ENCODE measurements at regions not wholly inside any gene's neighbourhood (a gene's known extent, or its start where the extent isn't known, plus 50 kb on each side); places are given as distances from the start of the nearest gene placed in this dataset.

GRCh38 chr2:3125001-3125760, 252.4 kb downstream of the EIPR1 start:
- H3K4me1 Mint-ChIP-seq, result peaks cover 5% of the 10 kb centered on the region
- H3K9me3 Mint-ChIP-seq, result no peaks in the 10 kb centered on the region
- no peak overlapping the region for H3K27ac Mint-ChIP-seq
- no peaks in the 10 kb centered on the region for H3K27me3 Mint-ChIP-seq
- no peaks in the 10 kb centered on the region for H3K36me3 Mint-ChIP-seq
- no peak overlapping the region for H3K4me3 Mint-ChIP-seq

GRCh38 chr2:3122525-3122924, 255.1 kb downstream of the EIPR1 start:
- Mint-ChIP-seq H3K4me3 (no peak overlapping the region), H3K27me3 (no peaks in the 10 kb centered on the region), H3K27ac (no peak overlapping the region), H3K36me3 (no peaks in the 10 kb centered on the region), H3K9me3 (no peaks in the 10 kb centered on the region), H3K4me1 (peaks cover 5% of the 10 kb centered on the region)

GRCh38 chr2:3121601-3122000, 256.0 kb downstream of the EIPR1 start:
- Mint-ChIP-seq H3K9me3 (no peaks in the 10 kb centered on the region), H3K27me3 (no peaks in the 10 kb centered on the region), H3K36me3 (no peaks in the 10 kb centered on the region), H3K4me3 (no peak overlapping the region), H3K27ac (no peak overlapping the region), H3K4me1 (no peaks in the 10 kb centered on the region)

GRCh38 chr2:3117650-3118216, 259.9 kb downstream of the EIPR1 start:
- Mint-ChIP-seq H3K4me3 (no peak overlapping the region), H3K36me3 (no peaks in the 10 kb centered on the region), H3K4me1 (no peaks in the 10 kb centered on the region), H3K9me3 (no peaks in the 10 kb centered on the region), H3K27me3 (no peaks in the 10 kb centered on the region), H3K27ac (no peak overlapping the region)

GRCh38 chr2:3116371-3116770, 261.2 kb downstream of the EIPR1 start:
- Mint-ChIP-seq H3K27me3 (no peaks in the 10 kb centered on the region), H3K27ac (no peak overlapping the region), H3K4me3 (no peak overlapping the region), H3K36me3 (no peaks in the 10 kb centered on the region), H3K4me1 (no peaks in the 10 kb centered on the region), H3K9me3 (no peaks in the 10 kb centered on the region)

- Mint-ChIP-seq H3K27me3 (no peaks in the 10 kb centered on the region), H3K4me1 (no peaks in the 10 kb centered on the region), H3K9me3 (no peaks in the 10 kb centered on the region)
These were observed 262.1 kb downstream of the EIPR1 start for GRCh38 chr2:3115301-3116042.

GRCh38 chr2:3114406-3115185, 263.0 kb downstream of the EIPR1 start:
- Mint-ChIP-seq H3K27ac (no peak overlapping the region), H3K9me3 (no peaks in the 10 kb centered on the region), H3K27me3 (no peaks in the 10 kb centered on the region), H3K4me3 (no peak overlapping the region), H3K36me3 (no peaks in the 10 kb centered on the region), H3K4me1 (no peaks in the 10 kb centered on the region)

More at GRCh38 chr2:3115301-3116042, 262.1 kb downstream of the EIPR1 start:
- no peak overlapping the region for H3K4me3 Mint-ChIP-seq
- no peaks in the 10 kb centered on the region for H3K36me3 Mint-ChIP-seq
- H3K27ac Mint-ChIP-seq, result no peak overlapping the region

- Mint-ChIP-seq H3K4me3 (no peak overlapping the region), H3K4me1 (no peaks in the 10 kb centered on the region), H3K36me3 (no peaks in the 10 kb centered on the region), H3K9me3 (no peaks in the 10 kb centered on the region), H3K27me3 (no peaks in the 10 kb centered on the region), H3K27ac (no peak overlapping the region)
These were observed 263.8 kb downstream of the EIPR1 start for GRCh38 chr2:3113769-3114168.

- no peaks in the 10 kb centered on the region for H3K9me3 Mint-ChIP-seq
- H3K4me3 Mint-ChIP-seq, result no peak overlapping the region
- H3K36me3 Mint-ChIP-seq, result no peaks in the 10 kb centered on the region
- no peak overlapping the region for H3K27ac Mint-ChIP-seq
- no peaks in the 10 kb centered on the region for H3K27me3 Mint-ChIP-seq
- no peaks in the 10 kb centered on the region for H3K4me1 Mint-ChIP-seq
These were observed 264.5 kb downstream of the EIPR1 start for GRCh38 chr2:3113122-3113521.

- Mint-ChIP-seq H3K36me3 (no peaks in the 10 kb centered on the region), H3K4me1 (no peaks in the 10 kb centered on the region), H3K27me3 (no peaks in the 10 kb centered on the region), H3K27ac (no peak overlapping the region), H3K9me3 (no peaks in the 10 kb centered on the region), H3K4me3 (no peak overlapping the region)
These were observed 265.1 kb downstream of the EIPR1 start for GRCh38 chr2:3112553-3112952.

- Mint-ChIP-seq H3K27ac (no peak overlapping the region), H3K27me3 (no peaks in the 10 kb centered on the region), H3K9me3 (no peaks in the 10 kb centered on the region), H3K4me3 (no peak overlapping the region), H3K4me1 (no peaks in the 10 kb centered on the region), H3K36me3 (no peaks in the 10 kb centered on the region)
These were observed 265.5 kb downstream of the EIPR1 start for GRCh38 chr2:3112131-3112530.

GRCh38 chr2:3110994-3111666, 266.5 kb downstream of the EIPR1 start:
- Mint-ChIP-seq H3K27ac (no peak overlapping the region), H3K4me1 (no peaks in the 10 kb centered on the region), H3K27me3 (no peaks in the 10 kb centered on the region), H3K9me3 (no peaks in the 10 kb centered on the region), H3K4me3 (no peak overlapping the region), H3K36me3 (no peaks in the 10 kb centered on the region)

- Mint-ChIP-seq H3K27me3 (no peaks in the 10 kb centered on the region), H3K4me3 (no peak overlapping the region), H3K9me3 (no peaks in the 10 kb centered on the region), H3K36me3 (no peaks in the 10 kb centered on the region), H3K4me1 (no peaks in the 10 kb centered on the region), H3K27ac (no peak overlapping the region)
These were observed 267.1 kb downstream of the EIPR1 start for GRCh38 chr2:3110555-3110954.

- H3K27me3 Mint-ChIP-seq, result no peaks in the 10 kb centered on the region
- no peak overlapping the region for H3K27ac Mint-ChIP-seq
- no peaks in the 10 kb centered on the region for H3K36me3 Mint-ChIP-seq
- H3K9me3 Mint-ChIP-seq, result no peaks in the 10 kb centered on the region
- H3K4me1 Mint-ChIP-seq, result no peaks in the 10 kb centered on the region
- no peak overlapping the region for H3K4me3 Mint-ChIP-seq
These were observed 268.6 kb downstream of the EIPR1 start for GRCh38 chr2:3108710-3109702.
